WTC11 (cell line): ENCODE measurements at regions not wholly inside any gene's neighbourhood (a gene's known extent, or its start where the extent isn't known, plus 50 kb on each side); places are given as distances from the start of the nearest gene placed in this dataset.

ENCODE experiments used
- CBFB ChIP-seq: sonication (generic); formaldehyde crosslinking; IDR thresholded peaks from 2 replicates; pipeline ENCODE4 v1.8.1; 2022; ENCODE audit warnings: mild to moderate bottlenecking, low read depth, missing genetic modification reagents
- CTCF ChIP-seq: fragments of 200-600 bp; IDR thresholded peaks from 2 replicates; pipeline ENCODE4 v1.8.0; 2022; ENCODE audit warnings: antibody characterized with exemption
- E2F1 ChIP-seq: sonication (generic); formaldehyde crosslinking; IDR thresholded peaks from 2 replicates; pipeline ENCODE4 v1.8.0; 2022; ENCODE audit warnings: mild to moderate bottlenecking, missing genetic modification reagents
- FOXP1 ChIP-seq: sonication (generic); formaldehyde crosslinking; IDR thresholded peaks from 2 replicates; pipeline ENCODE4 v1.8.0; 2022; ENCODE audit warnings: missing genetic modification reagents, mild to moderate bottlenecking, moderate library complexity, borderline replicate concordance
- GABPB1 ChIP-seq: sonication (generic); formaldehyde crosslinking; IDR thresholded peaks from 2 replicates; pipeline ENCODE4 v1.8.1; 2023; ENCODE audit warnings: mild to moderate bottlenecking, missing genetic modification reagents
- IRF2 ChIP-seq: sonication (generic); formaldehyde crosslinking; IDR thresholded peaks from 2 replicates; pipeline ENCODE4 v1.8.0; 2022; ENCODE audit warnings: low read depth, missing genetic modification reagents, borderline replicate concordance
- NFATC4 ChIP-seq: fragments of 250-450 bp; sonication (Bioruptor Pico); IDR thresholded peaks from 2 replicates; pipeline ENCODE4 v1.9.0; 2021; ENCODE audit warnings: mild to moderate bottlenecking
- NFYB ChIP-seq: sonication (generic); formaldehyde crosslinking; conservative IDR thresholded peaks from 2 replicates; pipeline ENCODE4 v1.8.0; 2022; ENCODE audit warnings: low read depth, missing genetic modification reagents
- RELA ChIP-seq: sonication (generic); formaldehyde crosslinking; IDR thresholded peaks from 2 replicates; pipeline ENCODE4 v1.8.1; 2022; ENCODE audit warnings: missing genetic modification reagents, mild to moderate bottlenecking, borderline replicate concordance
- SMAD4 ChIP-seq: sonication (generic); formaldehyde crosslinking; IDR thresholded peaks from 2 replicates; pipeline ENCODE4 v1.8.0; 2022; ENCODE audit warnings: mild to moderate bottlenecking, missing genetic modification reagents
- SOX15 ChIP-seq: fragments of 250-450 bp; sonication (Bioruptor Pico); IDR thresholded peaks from 2 replicates; pipeline ENCODE4 v1.9.0; 2021; ENCODE audit warnings: mild to moderate bottlenecking

- TF ChIP-seq CTCF: no peak
- TF ChIP-seq CBFB (CRISPR knock-in tag): no peak
- TF ChIP-seq SOX15: no peak
- TF ChIP-seq GABPB1 (CRISPR knock-in tag): no peak
- no peak for TF ChIP-seq IRF2
- no peak for TF ChIP-seq E2F1 (CRISPR knock-in tag)
- no peak for TF ChIP-seq NFYB (CRISPR knock-in tag)
- TF ChIP-seq NFATC4: no peak
- no peak for TF ChIP-seq SMAD4 (CRISPR knock-in tag)
- TF ChIP-seq RELA (CRISPR knock-in tag): no peak
- TF ChIP-seq FOXP1 (CRISPR knock-in tag): no peak
Observed at GRCh38 chr14:36005670-36006069, 170.9 kb downstream of the PTCSC3 start.
